COR-L47 (cell line): ENCODE measurements at regions not wholly inside any gene's neighbourhood (a gene's known extent, or its start where the extent isn't known, plus 50 kb on each side); places are given as distances from the start of the nearest gene placed in this dataset.
"Not testable (repeated sequence)": the region's sequence is repeated elsewhere in the genome, so short reads cannot be mapped to it uniquely, and the experiment has no call there.

ENCODE experiments used
- DNase-seq: peaks from one replicate; lab custom pipeline; 2025; lab: John Stamatoyannopoulos, UW

DNA sequence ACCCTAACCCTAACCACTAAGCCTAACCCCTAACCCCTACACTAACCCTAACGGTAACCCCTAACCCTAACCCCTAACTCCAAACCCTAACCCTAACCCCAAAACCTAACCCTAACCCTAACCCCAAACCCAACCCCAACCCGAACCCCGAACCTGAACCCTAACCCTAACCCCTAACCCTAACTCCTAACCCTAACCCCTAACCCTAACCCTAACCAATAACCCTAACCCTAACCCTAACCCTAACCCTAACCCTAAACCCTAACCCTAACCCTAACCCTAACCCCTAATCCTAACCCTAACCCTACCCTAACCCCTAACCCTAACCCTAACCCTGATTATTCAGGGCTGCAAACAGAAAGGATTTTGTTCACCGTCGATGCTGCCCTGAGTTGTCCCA, 144.6 kb upstream of the DUSP22 start:
- DNase-seq = not testable (repeated sequence)

GRCh38 chr6:148051-148984, 144.0 kb upstream of the DUSP22 start:
- DNase-seq = peak; percentile 32

GRCh38 chr6:150147-150546, 142.1 kb upstream of the DUSP22 start:
- DNase-seq = not testable (repeated sequence)

DNA sequence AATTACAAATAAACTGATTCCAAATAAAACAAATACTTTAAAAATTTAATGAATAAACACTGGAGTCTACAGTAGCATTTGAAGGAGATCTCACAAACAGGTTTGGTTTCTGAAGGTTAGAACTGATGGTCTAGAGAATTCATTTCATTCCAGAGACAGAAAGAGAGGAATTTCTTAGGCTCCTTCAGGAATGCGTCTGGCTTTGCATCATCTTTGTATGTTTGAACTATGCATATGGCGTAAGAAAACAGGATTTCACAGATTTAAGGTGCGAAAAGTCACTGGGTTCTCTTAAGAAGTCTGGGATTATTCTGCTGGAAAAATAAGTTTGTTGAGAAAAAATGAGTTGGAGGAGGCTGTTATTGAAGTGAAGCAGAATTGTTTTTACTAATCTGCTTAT, 139.9 kb upstream of the DUSP22 start:
- not testable (repeated sequence) for DNase-seq

DNA sequence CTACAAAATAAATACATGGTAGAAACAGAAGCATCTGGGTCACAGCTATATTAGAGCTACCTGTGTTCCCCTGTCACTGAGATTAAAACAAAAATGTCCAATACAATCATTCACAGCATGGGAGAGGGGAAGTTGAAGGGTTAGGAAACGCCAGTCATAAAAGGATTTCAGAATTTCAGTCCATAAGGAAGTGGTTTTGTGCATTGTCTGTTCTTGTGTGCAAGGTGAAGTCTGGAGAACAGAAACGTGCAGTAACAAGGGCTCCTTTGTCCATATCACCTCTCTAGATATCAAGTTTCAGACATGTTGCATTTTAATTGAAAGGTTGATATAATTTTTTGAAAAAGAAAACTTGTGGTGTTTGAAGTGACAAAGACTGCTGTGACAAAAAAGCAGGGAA, 139.3 kb upstream of the DUSP22 start:
- DNase-seq = not testable (repeated sequence)

DNA sequence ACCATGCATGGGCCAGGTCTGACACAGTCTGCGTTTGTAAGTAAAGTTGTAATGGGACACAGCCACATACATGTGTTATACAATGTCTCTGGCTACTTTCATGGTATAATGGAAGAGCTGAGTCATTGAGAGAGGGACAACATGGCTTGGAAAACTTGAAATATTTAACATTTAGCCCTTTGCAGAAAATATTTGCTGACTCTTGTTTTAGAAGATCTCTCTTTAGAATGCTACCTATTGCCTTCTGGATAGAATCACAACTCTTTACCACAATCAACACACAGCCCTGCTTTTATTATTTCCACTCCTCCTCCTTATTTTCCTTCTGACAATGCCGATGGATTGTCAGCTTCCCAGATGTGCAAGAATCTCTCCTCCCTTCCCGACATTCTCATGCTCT, 138.4 kb upstream of the DUSP22 start:
- DNase-seq = not testable (repeated sequence)

- not testable (repeated sequence) for DNase-seq
Observed at GRCh38 chr6:154321-155092, 137.8 kb upstream of the DUSP22 start.

- no peak for DNase-seq
Observed at GRCh38 chr6:156010-156409, 136.3 kb upstream of the DUSP22 start.

GRCh38 chr6:156441-157140, 135.7 kb upstream of the DUSP22 start:
- DNase-seq = not testable (repeated sequence)

- DNase-seq = not testable (repeated sequence)
Observed at GRCh38 chr6:157176-157575, 135.1 kb upstream of the DUSP22 start.

- DNase-seq = not testable (repeated sequence)
Observed at GRCh38 chr6:161657-162056, 130.6 kb upstream of the DUSP22 start.

GRCh38 chr6:164720-165119, 127.6 kb upstream of the DUSP22 start:
- DNase-seq = no peak

DNA sequence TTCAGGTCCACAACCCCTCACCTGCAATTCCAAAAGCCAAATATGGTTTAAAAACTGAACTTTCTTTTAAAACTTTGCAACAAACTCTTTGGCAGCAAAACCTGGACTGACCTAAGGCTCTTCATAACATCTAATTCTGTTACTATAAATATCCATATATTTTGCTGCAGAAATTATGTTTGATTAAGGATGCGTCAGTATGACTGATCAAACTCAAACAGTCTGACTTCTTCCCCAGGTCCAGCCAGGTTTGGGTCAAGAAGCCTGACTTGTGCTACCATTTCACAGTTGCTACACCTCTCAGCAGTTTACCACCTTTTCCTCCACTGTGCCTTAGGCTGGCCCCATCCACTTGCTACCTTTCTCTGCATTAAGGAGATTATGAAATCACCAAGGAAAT, 127.0 kb upstream of the DUSP22 start:
- DNase-seq = no peak

DNA sequence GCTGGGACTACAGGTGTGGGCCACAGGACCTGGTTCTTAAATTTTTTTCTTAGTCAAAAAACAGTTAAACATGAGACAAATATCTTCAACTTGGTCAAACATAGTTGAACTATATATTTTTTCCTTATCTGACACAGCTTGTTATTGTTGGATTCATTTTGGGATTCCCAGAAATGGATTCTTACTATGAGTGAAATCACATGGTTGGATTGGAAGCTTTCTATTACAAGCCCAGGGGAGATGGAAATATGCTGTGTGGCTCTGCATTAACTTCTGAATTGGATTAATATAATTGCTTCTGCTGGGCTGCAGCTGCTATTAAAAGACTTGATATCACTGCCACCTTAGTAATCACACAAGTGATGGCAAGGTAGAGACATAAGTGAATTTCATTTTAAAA, 126.4 kb upstream of the DUSP22 start:
- DNase-seq = no peak

- DNase-seq = no peak
Observed at GRCh38 chr6:168865-169455, 123.3 kb upstream of the DUSP22 start.

DNA sequence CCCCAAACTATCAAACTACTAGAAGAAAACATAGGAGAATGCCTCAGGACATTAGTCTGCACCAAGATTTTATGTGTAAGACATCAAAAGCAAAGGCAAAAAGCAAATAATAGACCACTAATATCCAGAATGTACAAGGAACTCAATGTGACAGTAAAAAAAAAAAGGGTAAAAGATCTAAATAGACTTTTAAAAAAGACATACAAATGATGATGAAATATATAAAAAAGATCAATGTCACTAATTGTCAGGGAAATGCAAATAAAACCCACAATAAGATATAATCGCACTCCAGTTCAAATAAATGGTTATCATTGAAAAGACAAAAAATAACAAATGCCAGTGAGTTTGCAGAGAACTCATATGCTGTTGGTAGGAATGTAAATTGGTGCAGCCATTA, 118.3 kb upstream of the DUSP22 start:
- DNase-seq = no peak

GRCh38 chr6:175680-176079, 116.6 kb upstream of the DUSP22 start:
- DNase-seq = no peak

- DNase-seq = no peak
Observed at GRCh38 chr6:176766-177165, 115.5 kb upstream of the DUSP22 start.

DNA sequence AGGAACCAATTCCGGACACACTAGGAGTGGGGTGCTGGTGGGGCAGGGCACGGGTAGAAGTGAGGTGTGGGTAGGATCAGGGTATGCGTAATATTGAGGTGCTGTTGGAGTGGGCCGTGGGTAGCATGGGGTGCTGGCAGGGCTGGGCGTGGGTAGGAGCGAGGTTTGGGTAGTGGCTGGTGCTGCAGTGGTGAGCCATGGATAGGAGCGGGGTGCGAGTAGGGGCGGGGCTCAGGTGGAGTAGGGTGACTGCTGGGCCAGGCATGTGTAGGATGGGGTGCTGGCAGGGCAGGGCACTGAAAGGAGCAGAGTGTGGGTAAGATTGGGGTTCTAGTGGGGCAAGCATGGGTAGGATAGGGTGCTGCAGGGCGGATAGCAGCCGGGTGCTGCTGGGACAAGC, 114.2 kb upstream of the DUSP22 start:
- no peak for DNase-seq

- not testable (repeated sequence) for DNase-seq
Observed at GRCh38 chr6:178929-179328, 113.4 kb upstream of the DUSP22 start.

DNA sequence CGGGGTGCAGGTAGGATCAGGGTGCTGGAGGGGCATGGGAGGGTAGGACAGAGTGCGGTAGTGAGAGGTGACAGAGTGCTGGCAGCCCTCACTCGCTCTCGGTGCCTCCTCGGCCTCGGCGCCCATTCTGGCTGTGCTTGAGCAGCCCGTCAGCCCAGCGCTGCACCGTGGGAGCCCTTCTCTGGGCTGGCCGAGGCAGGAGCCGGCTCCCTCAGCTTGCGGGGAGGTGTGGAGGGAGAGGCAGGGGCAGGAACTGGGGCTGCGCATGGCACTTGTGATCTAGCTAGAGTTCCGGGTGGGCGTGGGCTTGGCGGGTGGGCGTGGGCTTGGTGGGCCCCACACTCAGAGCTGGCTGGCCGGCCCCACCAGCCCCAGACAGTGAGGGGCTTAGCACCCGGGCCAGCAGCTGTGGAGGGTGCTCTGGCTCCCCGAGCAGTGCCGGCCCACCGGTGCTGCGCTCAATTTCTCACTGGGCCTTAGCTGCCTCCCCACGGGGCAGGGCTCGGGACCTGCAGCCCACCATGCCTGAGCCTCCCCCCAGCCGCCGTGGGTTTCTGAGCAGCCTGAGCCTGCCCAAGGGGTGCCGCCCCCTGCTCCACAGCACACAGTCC, 112.8 kb upstream of the DUSP22 start:
- DNase-seq = no peak
